Stimulated activated naive CD8-positive, alpha-beta T cell treated with anti-CD3 and anti-CD28 coated beads, Interleukin-15, amount 100 ng/mL, for 72 hours (primary cell): ENCODE measurements at regions not wholly inside any gene's neighbourhood (a gene's known extent, or its start where the extent isn't known, plus 50 kb on each side); places are given as distances from the start of the nearest gene placed in this dataset.
"Not testable (repeated sequence)": the region's sequence is repeated elsewhere in the genome, so short reads cannot be mapped to it uniquely, and the experiment has no call there.

Experiments
- ATAC-seq: fragments of 150-1000 bp; cut with Tn5 transposase; 2 replicates; pipeline ENCODE4 v1.10.0; 2021; ENCODE audit warnings: mild to moderate bottlenecking, moderate library complexity
- DNase-seq, 2 donors: peaks; one replicate each; pipeline ENCODE4 v3.0.0; 2021 to 2022
- H3K27ac Mint-ChIP-seq, 2 donors: one replicate each; pipeline ENCODE4 v1.8.0; 2022; ENCODE audit warnings: mild to moderate bottlenecking in 2 of 2, mixed read lengths in 2 of 2, moderate library complexity in 2 of 2
- H3K27me3 Mint-ChIP-seq: one replicate; pipeline ENCODE4 v1.8.0; 2022; ENCODE audit warnings: mixed read lengths
- H3K4me1 Mint-ChIP-seq: one replicate; pipeline ENCODE4 v1.8.0; 2022; ENCODE audit warnings: mild to moderate bottlenecking, mixed read lengths
- H3K4me3 Mint-ChIP-seq, 2 donors: one replicate each; pipeline ENCODE4 v1.8.0; 2022; ENCODE audit warnings: mild to moderate bottlenecking in 2 of 2, mixed read lengths in 2 of 2, moderate library complexity in 1 of 2
- H3K9me3 Mint-ChIP-seq, 2 donors: one replicate each; pipeline ENCODE4 v1.8.0; 2022; ENCODE audit warnings: mixed read lengths in 2 of 2

GRCh38 chr5:122209601-122210000 lies 80.3 kb downstream of the ZNF474 start:
- not testable (repeated sequence) for H3K4me3 Mint-ChIP-seq, H3K27ac Mint-ChIP-seq, H3K4me1 Mint-ChIP-seq, ATAC-seq, DNase-seq, H3K27me3 Mint-ChIP-seq, H3K9me3 Mint-ChIP-seq

- H3K27ac Mint-ChIP-seq, result no peak overlapping the region
- DNase-seq (no peak), ATAC-seq (no peak)
- H3K4me1 Mint-ChIP-seq, result no peaks in the 10 kb centered on the region
- H3K9me3 Mint-ChIP-seq, result peaks cover 6 to 7% of the 10 kb centered on the region in 2 donors
- peaks cover 10% of the 10 kb centered on the region for H3K27me3 Mint-ChIP-seq
- H3K4me3 Mint-ChIP-seq, result no peak overlapping the region
Measured at GRCh38 chr5:122218778-122219177, 89.4 kb downstream of the ZNF474 start.

DNA sequence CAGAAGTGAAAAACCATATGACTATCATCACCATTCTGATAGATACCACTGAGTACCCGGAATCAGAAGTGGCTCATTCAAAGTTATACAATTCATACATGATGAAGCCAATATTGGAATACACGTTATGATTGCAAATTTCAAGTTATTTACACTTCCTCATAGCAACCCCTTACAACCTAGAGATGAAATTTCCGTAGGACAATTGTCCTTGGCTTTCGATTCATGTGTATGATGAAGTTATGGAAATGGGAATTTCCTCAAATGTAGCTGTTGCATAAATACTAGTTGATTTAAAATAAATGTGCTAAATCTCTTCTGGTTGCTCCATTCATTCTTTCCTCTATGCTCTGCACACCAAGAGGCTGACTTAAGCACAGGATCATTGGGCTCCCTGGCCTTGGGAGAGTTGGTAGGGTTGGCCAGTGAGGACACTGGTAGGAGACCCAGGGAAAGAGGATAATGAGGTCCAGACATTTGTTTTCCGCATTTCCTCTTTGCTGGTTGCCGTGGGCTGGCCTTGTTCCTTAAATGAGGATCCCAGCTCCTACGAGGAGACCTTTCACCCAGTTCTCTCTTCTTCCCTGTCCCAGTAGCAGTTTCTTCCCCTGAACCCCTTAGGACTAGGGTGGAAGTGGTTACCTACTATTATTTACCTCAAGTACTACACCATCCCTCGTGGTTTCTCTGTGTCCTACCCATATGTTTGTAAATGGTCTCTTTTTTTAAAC lies 90.3 kb downstream of the ZNF474 start:
- H3K4me3 Mint-ChIP-seq, result no peak overlapping the region
- no peak overlapping the region for H3K27ac Mint-ChIP-seq
- DNase-seq (no peak), ATAC-seq (no peak)
- H3K27me3 Mint-ChIP-seq, result peaks cover 10% of the 10 kb centered on the region
- H3K9me3 Mint-ChIP-seq, result peaks cover 6 to 7% of the 10 kb centered on the region in 2 donors
- no peaks in the 10 kb centered on the region for H3K4me1 Mint-ChIP-seq

DNA sequence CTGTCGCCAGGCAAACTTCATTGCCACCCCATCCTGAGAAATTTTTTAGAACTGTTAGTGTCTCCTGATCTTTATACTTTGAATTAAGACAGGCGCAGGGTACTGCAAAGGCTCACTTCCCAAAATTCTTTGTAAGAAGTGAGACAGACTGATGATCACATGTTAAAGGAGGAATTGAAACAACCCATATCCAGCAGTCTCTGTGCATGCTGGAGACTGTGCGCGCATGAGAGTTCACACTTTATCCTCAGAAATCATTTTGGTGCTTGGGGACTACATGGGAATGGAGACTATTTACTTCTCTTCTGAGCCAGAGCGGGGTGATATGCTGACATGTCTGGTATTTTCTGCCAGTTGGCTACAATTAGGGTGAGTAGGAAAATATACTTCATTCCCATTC lies 91.2 kb downstream of the ZNF474 start:
- Mint-ChIP-seq H3K27ac (no peak overlapping the region), H3K4me3 (no peak overlapping the region), H3K27me3 (peaks cover 10% of the 10 kb centered on the region), H3K9me3 (peaks cover 6 to 7% of the 10 kb centered on the region in 2 donors), H3K4me1 (no peaks in the 10 kb centered on the region)
- ATAC-seq (no peak), DNase-seq (no peak)

GRCh38 chr5:122221857-122222256 lies 90.2 kb upstream of the SNCAIP start:
- H3K27me3 Mint-ChIP-seq, result peaks cover 10% of the 10 kb centered on the region
- H3K27ac Mint-ChIP-seq, result no peak overlapping the region
- no peak for DNase-seq

DNA sequence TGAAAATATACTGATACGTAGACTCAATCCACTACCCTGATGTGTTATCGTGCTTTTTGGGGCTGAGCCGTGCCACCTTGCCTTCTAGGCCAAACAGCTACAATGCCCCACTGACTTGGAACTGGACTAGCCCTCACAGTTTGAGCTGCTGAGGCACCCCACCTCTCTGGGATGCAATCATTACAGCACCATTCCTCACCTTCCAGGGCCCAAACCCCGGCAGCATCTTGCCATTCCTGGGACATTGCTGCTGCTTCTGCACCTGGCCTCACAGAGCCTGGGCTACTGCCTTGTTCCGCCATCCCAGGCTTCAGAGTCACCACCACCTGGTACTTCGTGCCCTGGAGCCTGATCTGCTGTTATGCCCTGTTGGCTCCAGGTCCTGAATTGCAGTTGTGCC lies 89.5 kb upstream of the SNCAIP start:
- H3K27ac Mint-ChIP-seq, result no peak overlapping the region
- H3K4me3 Mint-ChIP-seq, result no peak overlapping the region
- peaks cover 6 to 7% of the 10 kb centered on the region in 2 donors for H3K9me3 Mint-ChIP-seq
- H3K4me1 Mint-ChIP-seq, result no peaks in the 10 kb centered on the region
- H3K27me3 Mint-ChIP-seq, result peaks cover 10% of the 10 kb centered on the region
- DNase-seq (no peak), ATAC-seq (no peak)

More at GRCh38 chr5:122221857-122222256, 90.2 kb upstream of the SNCAIP start:
- no peak for ATAC-seq
- no peak overlapping the region for H3K4me3 Mint-ChIP-seq
- peaks cover 6 to 7% of the 10 kb centered on the region in 2 donors for H3K9me3 Mint-ChIP-seq
- no peaks in the 10 kb centered on the region for H3K4me1 Mint-ChIP-seq

DNA sequence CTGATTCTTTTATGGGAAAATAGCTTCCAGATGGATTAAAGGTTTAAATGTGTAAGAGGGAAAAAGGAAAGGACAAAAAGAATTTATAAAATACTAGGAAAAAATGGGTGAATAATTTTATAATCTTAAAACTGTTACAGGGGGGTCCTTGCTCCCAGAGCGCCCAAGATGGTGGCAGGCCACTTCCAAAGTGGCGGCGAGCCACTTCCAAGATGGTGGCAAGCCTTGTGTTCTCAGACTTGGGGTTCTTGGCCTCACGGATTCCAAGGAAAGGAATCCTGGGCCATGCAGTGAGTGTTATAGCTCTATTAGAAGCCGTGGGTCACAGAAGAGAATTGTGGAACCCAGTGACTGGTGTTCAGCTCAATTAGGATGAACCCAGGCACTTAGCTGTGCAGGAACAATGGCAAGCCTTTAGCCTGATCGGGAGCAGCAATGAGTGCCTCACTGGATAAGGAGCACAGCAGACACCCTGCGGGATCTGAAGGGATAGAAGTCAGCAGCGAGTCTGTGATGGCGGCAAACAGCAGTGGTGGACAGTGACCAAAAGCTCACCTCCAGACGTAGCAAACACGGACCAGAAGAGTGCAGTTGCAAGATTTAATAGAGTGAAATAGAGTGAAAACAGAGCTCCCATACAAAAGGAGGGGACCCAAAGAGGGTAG lies 83.2 kb upstream of the SNCAIP start:
- H3K4me3 Mint-ChIP-seq, result no peak overlapping the region

GRCh38 chr5:122229551-122229950 lies 82.5 kb upstream of the SNCAIP start:
- H3K27ac Mint-ChIP-seq, result no peak overlapping the region
- ATAC-seq, result no peak
- DNase-seq, result no peak
- H3K4me3 Mint-ChIP-seq, result no peak overlapping the region
- no peaks in the 10 kb centered on the region for H3K9me3 Mint-ChIP-seq
- no peaks in the 10 kb centered on the region for H3K27me3 Mint-ChIP-seq
- no peaks in the 10 kb centered on the region for H3K4me1 Mint-ChIP-seq

More for the DNA sequence above, 83.2 kb upstream of the SNCAIP start:
- no peak overlapping the region for H3K27ac Mint-ChIP-seq
- H3K4me1 Mint-ChIP-seq, result no peaks in the 10 kb centered on the region
- ATAC-seq, result no peak
- H3K9me3 Mint-ChIP-seq, result no peaks in the 10 kb centered on the region
- no peaks in the 10 kb centered on the region for H3K27me3 Mint-ChIP-seq
- no peak for DNase-seq

GRCh38 chr5:122236270-122237040 lies 75.6 kb upstream of the SNCAIP start:
- Mint-ChIP-seq H3K4me3 (no peak overlapping the region), H3K27ac (no peak overlapping the region), H3K9me3 (no peaks in the 10 kb centered on the region), H3K27me3 (no peaks in the 10 kb centered on the region), H3K4me1 (no peaks in the 10 kb centered on the region)
- no peak for ATAC-seq
- no peak for DNase-seq

DNA sequence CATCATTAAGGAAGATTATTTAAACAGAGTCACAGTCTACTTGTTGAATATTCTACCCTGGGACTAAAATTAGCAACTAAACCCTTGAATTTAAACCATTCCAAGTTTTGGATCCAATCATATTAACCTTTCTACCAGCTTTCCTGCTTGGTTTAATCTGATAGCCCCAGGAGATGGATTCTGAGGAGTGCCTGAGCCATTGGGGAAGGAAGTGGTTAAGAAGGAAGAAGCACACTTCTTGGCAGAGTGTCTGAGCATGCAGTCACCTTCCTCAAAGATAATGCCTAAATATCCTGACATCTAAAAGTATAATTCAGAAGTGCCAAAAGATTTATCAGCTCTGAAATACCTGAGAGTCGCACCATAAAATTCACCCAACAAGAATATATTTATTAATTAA lies 74.1 kb upstream of the SNCAIP start:
- no peak for ATAC-seq
- H3K4me3 Mint-ChIP-seq, result no peak overlapping the region

GRCh38 chr5:122252319-122252718 lies 59.7 kb upstream of the SNCAIP start:
- DNase-seq (no peak), ATAC-seq (no peak)
- H3K4me1 Mint-ChIP-seq, result no peaks in the 10 kb centered on the region
- H3K27me3 Mint-ChIP-seq, result no peaks in the 10 kb centered on the region
- no peak overlapping the region for H3K27ac Mint-ChIP-seq
- no peak overlapping the region for H3K4me3 Mint-ChIP-seq
- H3K9me3 Mint-ChIP-seq, result peaks cover 26 to 52% of the 10 kb centered on the region in 2 donors

More for the DNA sequence above, 74.1 kb upstream of the SNCAIP start:
- H3K4me1 Mint-ChIP-seq, result no peaks in the 10 kb centered on the region
- no peaks in the 10 kb centered on the region for H3K9me3 Mint-ChIP-seq
- no peaks in the 10 kb centered on the region for H3K27me3 Mint-ChIP-seq
- DNase-seq, result no peak
- no peak overlapping the region for H3K27ac Mint-ChIP-seq

GRCh38 chr5:122253794-122254193 lies 58.2 kb upstream of the SNCAIP start:
- Mint-ChIP-seq H3K27me3 (no peaks in the 10 kb centered on the region), H3K27ac (no peak overlapping the region), H3K4me1 (no peaks in the 10 kb centered on the region), H3K4me3 (no peak overlapping the region), H3K9me3 (peaks cover 32 to 61% of the 10 kb centered on the region in 2 donors)
- ATAC-seq (no peak), DNase-seq (no peak)

DNA sequence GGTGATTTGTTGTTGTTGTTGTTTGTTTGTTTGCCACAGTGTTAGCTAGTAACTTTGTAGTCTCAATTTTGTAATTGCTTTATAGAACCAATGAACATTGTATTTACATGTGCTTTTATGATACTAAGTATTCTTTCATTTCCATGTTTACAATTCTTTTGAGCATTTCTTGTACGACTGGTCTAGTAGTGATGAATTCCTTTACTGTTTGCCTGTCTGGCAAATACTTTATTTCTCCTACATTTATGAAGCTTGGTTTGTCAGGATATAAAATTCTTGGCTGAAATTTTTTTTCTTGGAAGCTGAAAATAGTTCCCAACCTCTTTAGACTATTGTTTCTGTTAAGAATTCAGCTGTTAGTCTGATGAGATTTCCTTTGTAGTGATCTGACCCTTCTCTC lies 55.6 kb upstream of the SNCAIP start:
- Mint-ChIP-seq H3K9me3 (peaks cover 18 to 46% of the 10 kb centered on the region in 2 donors), H3K4me1 (no peaks in the 10 kb centered on the region), H3K4me3 (no peak overlapping the region), H3K27ac (no peak overlapping the region), H3K27me3 (no peaks in the 10 kb centered on the region)
- no peak for DNase-seq
- ATAC-seq, result no peak

GRCh38 chr5:122257000-122257399 lies 55.0 kb upstream of the SNCAIP start:
- H3K9me3 Mint-ChIP-seq, result peaks cover 18 to 46% of the 10 kb centered on the region in 2 donors

GRCh38 chr5:122258241-122258640 lies 53.8 kb upstream of the SNCAIP start:
- H3K27me3 Mint-ChIP-seq, result no peaks in the 10 kb centered on the region
- H3K4me3 Mint-ChIP-seq, result no peak overlapping the region

More at GRCh38 chr5:122257000-122257399, 55.0 kb upstream of the SNCAIP start:
- DNase-seq (no peak), ATAC-seq (no peak)
- no peak overlapping the region for H3K27ac Mint-ChIP-seq
- no peak overlapping the region for H3K4me3 Mint-ChIP-seq
- no peaks in the 10 kb centered on the region for H3K27me3 Mint-ChIP-seq
- no peaks in the 10 kb centered on the region for H3K4me1 Mint-ChIP-seq

GRCh38 chr5:122258840-122259239 lies 53.2 kb upstream of the SNCAIP start:
- ATAC-seq (no peak), DNase-seq (no peak)
- Mint-ChIP-seq H3K9me3 (peaks cover 14 to 37% of the 10 kb centered on the region in 2 donors), H3K4me3 (no peak overlapping the region), H3K27ac (no peak overlapping the region), H3K4me1 (no peaks in the 10 kb centered on the region), H3K27me3 (no peaks in the 10 kb centered on the region)

More at GRCh38 chr5:122258241-122258640, 53.8 kb upstream of the SNCAIP start:
- peaks cover 16 to 40% of the 10 kb centered on the region in 2 donors for H3K9me3 Mint-ChIP-seq
- no peak overlapping the region for H3K27ac Mint-ChIP-seq
- DNase-seq (no peak), ATAC-seq (no peak)
- no peaks in the 10 kb centered on the region for H3K4me1 Mint-ChIP-seq
